SK-N-SH (cell line): ENCODE measurements at regions not wholly inside any gene's neighbourhood (a gene's known extent, or its start where the extent isn't known, plus 50 kb on each side); places are given as distances from the start of the nearest gene placed in this dataset.

Source experiments
- CTCF ChIA-PET: fragments of 300-600, 350-600 bp; formaldehyde crosslinking; extraction: SDS; loops from one replicate; lab custom pipeline; 2021; lab: Yijun Ruan, JAX
- POLR2A ChIA-PET: fragments of 350-600 bp; sonication (Branson Sonifier 250); formaldehyde crosslinking; extraction: SDS; loops from one replicate; lab custom pipeline; 2020; ENCODE audit warnings: antibody characterized with exemption, inconsistent platforms; lab: Yijun Ruan, JAX
- DNase-seq: peaks from one replicate; pipeline ENCODE4 v3.0.0; 2012
- H2AFZ ChIP-seq: fragments of 200-600 bp; sonication (generic); 2 replicates; pipeline ENCODE4 v1.8.1; 2016; ENCODE audit warnings: antibody characterized with exemption, mild to moderate bottlenecking, low read depth
- H3F3A ChIP-seq: fragments of 200-600 bp; sonication (generic); replicated peaks from 2 replicates; pipeline ENCODE3; 2016; ENCODE audit warnings: antibody characterized with exemption, mild to moderate bottlenecking; ENCODE audit not compliant: insufficient read depth
- H3K27ac ChIP-seq, 2 experiments: fragments of 200-500 bp in 1 of 2; fragments of 200-600 bp in 1 of 2; sonication (Bioruptor generic) in 1 of 2; sonication (generic), shearing (Covaris generic) in 1 of 2; 2 replicates each; pipeline versions ENCODE4 v1.5.1 to v1.6.1; 2014 to 2016; ENCODE audit warnings: low read depth in 2 of 2, inconsistent platforms in 1 of 2, low read length in 1 of 2, mild to moderate bottlenecking in 1 of 2, mixed read lengths in 1 of 2
- H3K27me3 ChIP-seq: fragments of 200-600 bp; sonication (generic), shearing (Covaris generic); 2 replicates; pipeline ENCODE4 v1.6.1; 2016; ENCODE audit warnings: mixed run types; ENCODE audit not compliant: insufficient read depth
- H3K36me3 ChIP-seq, 2 experiments: fragments of 200-500 bp in 1 of 2; fragments of 200-600 bp in 1 of 2; sonication (Bioruptor generic) in 1 of 2; sonication (generic) in 1 of 2; replicated peaks in 1 of 2; 2 replicates each; pipeline versions ENCODE3 to v1.5.1; 2014 to 2016; ENCODE audit warnings: low read length in 1 of 2, mild to moderate bottlenecking in 1 of 2; ENCODE audit not compliant: insufficient read depth in 2 of 2, control insufficient read depth in 1 of 2
- H3K4me1 ChIP-seq, 2 experiments: fragments of 200-500 bp in 1 of 2; fragments of 200-600 bp in 1 of 2; sonication (Bioruptor generic) in 1 of 2; sonication (generic), shearing (Covaris generic) in 1 of 2; 2 replicates each; pipeline versions ENCODE4 v1.5.1 to v1.6.1; 2014 to 2016; ENCODE audit warnings: low read depth in 1 of 2, low read length in 1 of 2, mixed run types in 1 of 2; ENCODE audit not compliant: insufficient read depth in 2 of 2, control insufficient read depth in 1 of 2
- H3K4me2 ChIP-seq: fragments of 200-600 bp; sonication (generic), shearing (Covaris generic); 2 replicates; pipeline ENCODE4 v1.6.1; 2017; ENCODE audit warnings: mixed run types
- H3K4me3 ChIP-seq, 2 experiments: fragments of 200-500 bp in 1 of 2; fragments of 200-600 bp in 1 of 2; sonication (Bioruptor generic) in 1 of 2; sonication (generic), shearing (Covaris generic) in 1 of 2; 2 replicates each; pipeline versions ENCODE4 v1.5.1 to v1.8.1; 2014 to 2016; ENCODE audit warnings: low read depth in 2 of 2, inconsistent platforms in 1 of 2, low read length in 1 of 2, mild to moderate bottlenecking in 1 of 2, mixed read lengths in 1 of 2, moderate library complexity in 1 of 2
- H3K79me2 ChIP-seq: fragments of 200-600 bp; sonication (generic); 2 replicates; pipeline ENCODE4 v1.8.1; 2017; ENCODE audit warnings: mild to moderate bottlenecking; ENCODE audit not compliant: insufficient read depth
- H3K9ac ChIP-seq: fragments of 200-600 bp; sonication (generic); 2 replicates; pipeline ENCODE4 v1.6.1; 2017; ENCODE audit warnings: mixed run types
- H3K9me2 ChIP-seq: fragments of 200-600 bp; sonication (generic); 2 replicates; pipeline ENCODE4 v1.6.1; 2017; ENCODE audit warnings: mixed run types
- H3K9me3 ChIP-seq: fragments of 200-600 bp; sonication (generic); 2 replicates; pipeline ENCODE4 v1.6.1; 2017; ENCODE audit warnings: mixed run types, mild to moderate bottlenecking, moderate library complexity
- H4K20me1 ChIP-seq: fragments of 200-600 bp; sonication (generic); 2 replicates; pipeline ENCODE4 v1.6.1; 2017; ENCODE audit warnings: mild to moderate bottlenecking, mixed run types; ENCODE audit not compliant: insufficient read depth
- CHD2 ChIP-seq: fragments of 150-350 bp; IDR thresholded peaks from 2 replicates; pipeline ENCODE4 v1.6.1; 2018; ENCODE audit warnings: low read length; ENCODE audit not compliant: partially characterized antibody
- CTCF ChIP-seq: fragments of 200-600 bp; sonication (generic); IDR thresholded peaks from 2 replicates; pipeline ENCODE4 v1.6.1; 2017; ENCODE audit warnings: antibody characterized with exemption, mild to moderate bottlenecking, moderate library complexity
- FOXJ3 ChIP-seq: sonication (generic); formaldehyde crosslinking; IDR thresholded peaks from 2 replicates; pipeline ENCODE4 v1.5.1; 2020; ENCODE audit warnings: mild to moderate bottlenecking, missing genetic modification reagents
- GATA2 ChIP-seq: sonication (generic); formaldehyde crosslinking; IDR thresholded peaks from 2 replicates; pipeline ENCODE4 v1.5.0; 2020; ENCODE audit warnings: mild to moderate bottlenecking, missing genetic modification reagents
- IRF3 ChIP-seq: fragments of 150-350 bp; IDR thresholded peaks from 2 replicates; pipeline ENCODE4 v1.6.1; 2016; ENCODE audit warnings: mild to moderate bottlenecking, low read depth, low read length
- JUND ChIP-seq: IDR thresholded peaks from 2 replicates; pipeline ENCODE4 v1.4.0; 2012
- MAX ChIP-seq: IDR thresholded peaks from 2 replicates; pipeline ENCODE4 v1.4.0; 2012; ENCODE audit warnings: low read depth
- NFIC ChIP-seq: IDR thresholded peaks from 2 replicates; pipeline ENCODE4 v1.4.0; 2012; ENCODE audit warnings: borderline replicate concordance
- PBX3 ChIP-seq: IDR thresholded peaks from 2 replicates; pipeline ENCODE4; 2012
- RCOR1 ChIP-seq: fragments of 150-350 bp; IDR thresholded peaks from 2 replicates; pipeline ENCODE4 v1.6.1; 2017; ENCODE audit warnings: antibody characterized with exemption, low read length
- REST ChIP-seq: IDR thresholded peaks from 2 replicates; pipeline ENCODE4 v1.6.1; 2012; ENCODE audit warnings: mild to moderate bottlenecking, low read depth, low read length, moderate library complexity
- RFX5 ChIP-seq: IDR thresholded peaks from 2 replicates; pipeline ENCODE4 v1.6.1; 2012; ENCODE audit warnings: mild to moderate bottlenecking, improper control_type of control experiment, low read length
- SMC3 ChIP-seq: IDR thresholded peaks from 2 replicates; pipeline ENCODE4 v1.6.1; 2012; ENCODE audit warnings: low read depth, low read length, improper control_type of control experiment
- TAF1 ChIP-seq: IDR thresholded peaks from 2 replicates; pipeline ENCODE4 v1.6.1; 2012; ENCODE audit warnings: low read depth, mild to moderate bottlenecking, low read length, moderate library complexity, borderline replicate concordance
- USF1 ChIP-seq: IDR thresholded peaks from 2 replicates; pipeline ENCODE4 v1.4.0; 2012; ENCODE audit warnings: low read depth, borderline replicate concordance
- WGBS: methylation state at CpG from one replicate; pipeline ENCODE4 v1.1.6; 2017; ENCODE audit warnings: low lambda C conversion rate; 5-methylcytosine and 5-hydroxymethylcytosine counted together

- no peaks in the 10 kb centered on the region for H3K79me2 ChIP-seq
- H3K9me3 ChIP-seq, result no peaks in the 10 kb centered on the region
- no peaks in the 10 kb centered on the region for H3K9me2 ChIP-seq
- H4K20me1 ChIP-seq, result no peaks in the 10 kb centered on the region
- no peak for DNase-seq
- H3K36me3 ChIP-seq, result no peaks in the 10 kb centered on the region
- no peak for TF ChIP-seq JUND
- TF ChIP-seq REST, result no peak
- no peak for TF ChIP-seq IRF3
- TF ChIP-seq NFIC, result no peak
- TF ChIP-seq PBX3, result no peak
- no peak for TF ChIP-seq GATA2 (CRISPR knock-in tag)
- no peak for TF ChIP-seq TAF1
- no peak for TF ChIP-seq SMC3
- TF ChIP-seq CTCF, result no peak
- no peak for TF ChIP-seq CHD2
- TF ChIP-seq RFX5, result no peak
- TF ChIP-seq FOXJ3 (CRISPR knock-in tag), result no peak
- TF ChIP-seq RCOR1, result no peak
- TF ChIP-seq MAX, result no peak
- TF ChIP-seq USF1, result no peak
- no peak overlapping the region for H3K4me3 ChIP-seq
- 9% methylated on average over 2 of the region's 3 CpGs for WGBS
- no peak overlapping the region for H3K27ac ChIP-seq
- H3K9ac ChIP-seq, result no peak overlapping the region
- CTCF ChIA-PET, result no interaction called here
- no peak overlapping the region for H3K4me2 ChIP-seq
- no peaks in the 10 kb centered on the region for H3F3A ChIP-seq
- no peaks in the 10 kb centered on the region for H3K4me1 ChIP-seq
- no peaks in the 10 kb centered on the region for H3K27me3 ChIP-seq
- H2AFZ ChIP-seq, result no peak overlapping the region
- POLR2A ChIA-PET, result no interaction called here
Observed at GRCh38 chr10:106320876-106321275, 843.6 kb downstream of the SORCS1 start.
